OCI-LY7 (cell line): ENCODE measurements at regions not wholly inside any gene's neighbourhood (a gene's known extent, or its start where the extent isn't known, plus 50 kb on each side); places are given as distances from the start of the nearest gene placed in this dataset.

Experiments
- BruUV-seq: library from RNA; stranded (reverse); fragments of 400-500 nt; replicated peaks from 2 replicates; lab custom pipeline; 2021; lab: Mats Ljungman, UMichigan
- CTCF ChIA-PET: fragments of 300-600 bp; sonication (Branson Sonifier 250); formaldehyde crosslinking; loops from one replicate; lab custom pipeline; 2022; ENCODE audit warnings: antibody characterized with exemption; ENCODE audit not compliant: unreplicated experiment; lab: Charles Lee
- POLR2A ChIA-PET: fragments of 300-600 bp; sonication (Branson Sonifier 250); formaldehyde crosslinking; loops from one replicate; lab custom pipeline; 2022; ENCODE audit warnings: antibody characterized with exemption; lab: Charles Lee
- DNase-seq: peaks from one replicate; pipeline ENCODE4 v3.0.0-alpha.2; 2015; ENCODE audit warnings: low spot score
- H2AFZ ChIP-seq: fragments of 200-600 bp; sonication (generic), shearing (Covaris generic); 2 replicates; pipeline ENCODE4 v1.6.1; 2014; ENCODE audit warnings: mild to moderate bottlenecking, antibody characterized with exemption, low read length, moderate library complexity
- H3K27ac ChIP-seq: fragments of 200-600 bp; sonication (generic); 2 replicates; pipeline ENCODE4 v1.5.1; 2014; ENCODE audit warnings: mixed run types, low read depth, mild to moderate bottlenecking, moderate library complexity, low read length, inconsistent platforms; ENCODE audit not compliant: poor library complexity, severe bottlenecking
- H3K36me3 ChIP-seq: fragments of 200-600 bp; sonication (generic); 2 replicates; pipeline ENCODE4 v1.6.1; 2014; ENCODE audit warnings: mild to moderate bottlenecking, antibody characterized with exemption, low read length, moderate library complexity, mixed read lengths; ENCODE audit not compliant: insufficient read depth
- H3K4me1 ChIP-seq: fragments of 200-600 bp; sonication (generic); 2 replicates; pipeline ENCODE4 v1.5.1; 2014; ENCODE audit warnings: mild to moderate bottlenecking, low read length; ENCODE audit not compliant: insufficient read depth, poor library complexity, severe bottlenecking
- H3K4me2 ChIP-seq: fragments of 200-600 bp; sonication (generic); 2 replicates; pipeline ENCODE4 v1.6.1; 2014; ENCODE audit warnings: mild to moderate bottlenecking, low read length
- H3K4me3 ChIP-seq: fragments of 200-600 bp; sonication (generic); 2 replicates; pipeline ENCODE4 v1.5.1; 2014; ENCODE audit warnings: mild to moderate bottlenecking, low read depth, low read length; ENCODE audit not compliant: poor library complexity, severe bottlenecking
- H3K79me2 ChIP-seq: fragments of 200-600 bp; sonication (generic); 2 replicates; pipeline ENCODE4 v1.6.1; 2016; ENCODE audit warnings: low read depth, mild to moderate bottlenecking, low read length, moderate library complexity, mixed read lengths; ENCODE audit not compliant: insufficient read depth
- H3K9me2 ChIP-seq: fragments of 200-600 bp; sonication (generic); 2 replicates; pipeline ENCODE4 v1.6.1; 2016; ENCODE audit warnings: mild to moderate bottlenecking, low read length, mixed read lengths; ENCODE audit not compliant: insufficient read depth
- H3K9me3 ChIP-seq: fragments of 200-600 bp; sonication (generic); 2 replicates; pipeline ENCODE4 v1.6.1; 2014; ENCODE audit warnings: mild to moderate bottlenecking, mixed run types, low read length, mixed read lengths
- H4K20me1 ChIP-seq: fragments of 200-600 bp; sonication (generic); 2 replicates; pipeline ENCODE4 v1.6.1; 2014; ENCODE audit warnings: mild to moderate bottlenecking, antibody characterized with exemption, low read length, moderate library complexity, mixed read lengths; ENCODE audit not compliant: insufficient read depth
- CTCF ChIP-seq: fragments of 200-600 bp; sonication (generic); conservative IDR thresholded peaks from 2 replicates; pipeline ENCODE4 v1.5.1; 2014; ENCODE audit warnings: mild to moderate bottlenecking, antibody characterized with exemption, low read length, moderate library complexity, mixed read lengths
- EZH2phosphoT487 ChIP-seq: fragments of 200-600 bp; sonication (generic); IDR thresholded peaks from 2 replicates; pipeline ENCODE4 v1.6.1; 2018; ENCODE audit warnings: low read depth, borderline replicate concordance, mild to moderate bottlenecking, mixed run types, antibody characterized with exemption, low read length, moderate library complexity, mixed read lengths
- intact Hi-C: fragments of 100-400 bp; cut with micrococcal nuclease; formaldehyde crosslinking; loops from one replicate; pipeline ENCODE4 v1.10.0; 2022; ENCODE audit not compliant: unreplicated experiment

- BruUV-seq: no TSS peak
- intact Hi-C loops: no loop called here
Measured at GRCh38 chr11:29756871-29757270, 260.0 kb downstream of the KCNA4 start.

GRCh38 chr11:29755474-29755873, 261.4 kb downstream of the KCNA4 start:
- Histone ChIP-seq H3K4me2 (no peak overlapping the region), H3K36me3 (no peaks in the 10 kb centered on the region), H3K9me2 (no peaks in the 10 kb centered on the region), H3K79me2 (no peaks in the 10 kb centered on the region), H3K4me3 (no peak overlapping the region), H3K27ac (no peak overlapping the region), H2AFZ (no peak overlapping the region), H3K4me1 (no peaks in the 10 kb centered on the region), H4K20me1 (no peaks in the 10 kb centered on the region), H3K9me3 (no peaks in the 10 kb centered on the region)
- CTCF ChIA-PET: no interaction called here
- BruUV-seq: no TSS peak
- no peak for TF ChIP-seq EZH2phosphoT487
- no peak for TF ChIP-seq CTCF
- DNase-seq: no peak
- POLR2A ChIA-PET: no interaction called here
- intact Hi-C loops: no loop called here

More at GRCh38 chr11:29756871-29757270, 260.0 kb downstream of the KCNA4 start:
- H3K36me3 ChIP-seq: no peaks in the 10 kb centered on the region
- no peak overlapping the region for H3K27ac ChIP-seq
- H4K20me1 ChIP-seq: no peaks in the 10 kb centered on the region
- H3K9me3 ChIP-seq: no peaks in the 10 kb centered on the region
- no peak for DNase-seq
- TF ChIP-seq CTCF (no peak), EZH2phosphoT487 (no peak)
- no peaks in the 10 kb centered on the region for H3K9me2 ChIP-seq
- H3K4me3 ChIP-seq: no peak overlapping the region
- H3K79me2 ChIP-seq: no peaks in the 10 kb centered on the region
- no peak overlapping the region for H2AFZ ChIP-seq
- no peaks in the 10 kb centered on the region for H3K4me1 ChIP-seq
- H3K4me2 ChIP-seq: no peak overlapping the region
- CTCF ChIA-PET: no interaction called here
- POLR2A ChIA-PET: no interaction called here

DNA sequence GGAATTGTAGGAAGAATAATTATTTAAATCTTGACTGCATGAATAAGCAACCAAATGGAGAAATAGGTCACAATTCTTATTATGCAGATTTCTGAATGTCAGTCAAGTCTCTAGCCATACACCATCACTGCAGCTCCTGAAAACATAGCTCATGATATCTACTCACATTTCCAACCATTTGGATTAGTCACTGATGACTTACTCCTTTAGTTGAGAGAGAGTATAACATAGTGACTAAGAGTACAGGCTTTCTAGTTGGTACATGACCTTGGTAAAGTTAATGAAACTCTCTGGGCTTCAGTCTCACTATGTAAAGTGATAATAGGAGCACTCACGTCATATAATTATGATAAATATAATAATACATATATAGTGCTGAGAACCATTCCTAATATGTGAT, 265.2 kb downstream of the KCNA4 start:
- no peaks in the 10 kb centered on the region for H3K9me2 ChIP-seq
- no peak for TF ChIP-seq CTCF
- no peak for TF ChIP-seq EZH2phosphoT487
- H3K27ac ChIP-seq: no peak overlapping the region
- DNase-seq: no peak
- H2AFZ ChIP-seq: no peak overlapping the region
- H3K4me2 ChIP-seq: no peak overlapping the region
- intact Hi-C loops: no loop called here
- no TSS peak for BruUV-seq
- no peaks in the 10 kb centered on the region for H3K9me3 ChIP-seq
- CTCF ChIA-PET: no interaction called here
- H3K4me1 ChIP-seq: no peaks in the 10 kb centered on the region
- H3K36me3 ChIP-seq: no peaks in the 10 kb centered on the region
- no peaks in the 10 kb centered on the region for H3K79me2 ChIP-seq
- POLR2A ChIA-PET: interaction anchor here (0.5 kb wide), 1 partner anchor 485 kb away, joined by 4 read pairs; no protein-coding TSS in a partner anchor
- no peaks in the 10 kb centered on the region for H4K20me1 ChIP-seq
- H3K4me3 ChIP-seq: no peak overlapping the region
